ENCODE measurements at regions not wholly inside any gene's neighbourhood (a gene's known extent, or its start where the extent isn't known, plus 50 kb on each side); places are given as distances from the start of the nearest gene placed in this dataset.

DNA sequence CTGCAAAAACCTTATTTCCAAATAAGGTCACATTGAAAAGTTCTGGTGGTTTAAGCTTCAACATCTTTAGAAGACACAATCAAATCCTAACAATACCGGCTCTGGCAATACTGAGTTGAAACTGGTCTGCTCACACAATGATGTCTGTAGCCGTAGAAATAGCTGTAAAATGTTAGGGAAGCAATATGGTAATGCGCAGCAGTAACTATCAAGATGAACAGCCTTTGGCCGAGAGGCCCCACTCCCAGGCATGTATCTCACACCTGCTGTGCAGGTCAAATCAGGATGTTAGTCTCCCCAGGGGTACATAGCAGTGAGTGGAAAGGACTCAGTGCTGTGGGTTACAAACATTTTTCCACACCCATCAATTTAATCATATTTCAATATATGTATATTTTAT lies 207.1 kb downstream of the KATNAL1 start (continued):
- no peak for TF ChIP-seq SIRT6 (IDR thresholded peaks at IDR 0.05; ENCODE audit: low read length)

- Histone ChIP-seq H3K23ac (ENCODE audit: insufficient read length) (no peak overlapping the region), H2AFZ (ENCODE audit: low read length) (no peak overlapping the region), H2BK15ac (ENCODE audit: low read length) (no peak overlapping the region), H2AK5ac (ENCODE audit: low read depth, low read length) (no peak overlapping the region), H3K79me2 (ENCODE audit: control insufficient read depth in 1 of 2, insufficient read depth in 2 of 2, low read length in 2 of 2) (no peaks in the 10 kb centered on the region), H3K27me3 (replicated peaks in 1 of 4; ENCODE audit: control insufficient read depth in 3 of 4, extremely low read depth in 1 of 4, insufficient read depth in 3 of 4, low read length in 3 of 4) (no peaks in the 10 kb centered on the region), H3K56ac (replicated peaks; ENCODE audit: insufficient read length, low read depth, low read length) (no peak overlapping the region), H3K4me1 (replicated peaks in 1 of 4; ENCODE audit: control insufficient read depth in 3 of 4, insufficient read depth in 4 of 4, low read length in 3 of 4) (no peaks in the 10 kb centered on the region), H3K23me2 (ENCODE audit: low read depth, low read length) (peaks cover 1% of the 10 kb centered on the region; the same call in 1 of the 2 replicates), H3K4me2 (ENCODE audit: insufficient read depth in 1 of 2, low read depth in 2 of 2, low read length in 2 of 2) (no peak overlapping the region), H3K9ac (replicated peaks in 1 of 4; ENCODE audit: extremely low read depth in 1 of 4, low read depth in 3 of 4, low read length in 3 of 4) (no peak overlapping the region), H3K18ac (ENCODE audit: extremely low read depth, low read length) (no peak overlapping the region), H3K9me3 (ENCODE audit: insufficient read depth in 2 of 2, low read depth in 1 of 2, low read length in 1 of 2) (no peaks in the 10 kb centered on the region), H3K36me3 (ENCODE audit: control insufficient read depth in 2 of 4, insufficient read depth in 4 of 4, low read length in 3 of 4) (no peaks in the 10 kb centered on the region), H2BK20ac (ENCODE audit: low read length) (no peak overlapping the region), H4K8ac (ENCODE audit: extremely low read depth, insufficient read depth, low read length) (no peak overlapping the region), H2BK5ac (ENCODE audit: low read depth, low read length) (no peak overlapping the region), H3K4me3 (ENCODE audit: extremely low read depth in 1 of 4, insufficient read depth in 2 of 4, low read depth in 3 of 4, low read length in 4 of 4) (no peak overlapping the region), H4K20me1 (replicated peaks in 1 of 2; ENCODE audit: control insufficient read depth in 1 of 2, insufficient read depth in 2 of 2, low read length in 2 of 2) (no peaks in the 10 kb centered on the region), H4K91ac (replicated peaks; ENCODE audit: insufficient read length, low read length) (no peak overlapping the region), H2BK12ac (ENCODE audit: low read depth, low read length) (no peak overlapping the region), H3K79me1 (ENCODE audit: low read depth, low read length) (no peaks in the 10 kb centered on the region), H4K5ac (ENCODE audit: insufficient read length, low read depth, low read length) (no peak overlapping the region), H2BK120ac (replicated peaks; ENCODE audit: low read depth, low read length) (no peak overlapping the region), H3K14ac (ENCODE audit: insufficient read length) (no peak overlapping the region), H3K27ac (ENCODE audit: low read depth, low read length) (no peak overlapping the region), H3K4ac (replicated peaks; ENCODE audit: insufficient read length, low read depth, low read length) (no peak overlapping the region)
- TF ChIP-seq KDM5A (IDR thresholded peaks at IDR 0.05; ENCODE audit: low read length) (no peak), SIN3A (conservative IDR thresholded peaks at IDR 0.05 in 1 of 2, IDR thresholded peaks at IDR 0.05 in 1 of 2; ENCODE audit: low read depth in 1 of 2, low read length in 2 of 2) (no peak), PHF8 (conservative IDR thresholded peaks at IDR 0.05; ENCODE audit: low read depth, low read length) (no peak), E2F6 (IDR thresholded peaks at IDR 0.05) (no peak), TBP (IDR thresholded peaks at IDR 0.05; ENCODE audit: low read depth, low read length) (no peak), CEBPB (IDR thresholded peaks at IDR 0.05; ENCODE audit: low read depth, low read length) (no peak), SP1 (IDR thresholded peaks at IDR 0.05; ENCODE audit: low read depth, low read length) (no peak), CHD1 (IDR thresholded peaks at IDR 0.05; ENCODE audit: low read depth, low read length) (no peak)
- 79% methylated on average over 5 of the region's 5 CpGs; no CpG with 5 or more reads in 1 of the 2 experiments for WGBS, 2 experiments (ENCODE audit: extremely low coverage in 1 of 2, insufficient coverage in 1 of 2, insufficient read length in 1 of 2, insufficient replicate concordance in 2 of 2, low coverage in 1 of 2, low lambda C conversion rate in 2 of 2, missing lambda C conversion rate in 1 of 2)
- FAIRE-seq: peak; percentile 7
- no peak for DNase-seq (ENCODE audit: low read depth in 1 of 2, low spot score in 2 of 2)
- ChIA-PET CTCF (ENCODE audit: partially characterized antibody) (no interaction called here), POLR2A (ENCODE audit: partially characterized antibody) (no interaction called here)
Observed at GRCh38 chr13:30097701-30098100, 209.7 kb downstream of the KATNAL1 start.
